ENCODE measurements at regions not wholly inside any gene's neighbourhood (a gene's known extent, or its start where the extent isn't known, plus 50 kb on each side); places are given as distances from the start of the nearest gene placed in this dataset.

DNA sequence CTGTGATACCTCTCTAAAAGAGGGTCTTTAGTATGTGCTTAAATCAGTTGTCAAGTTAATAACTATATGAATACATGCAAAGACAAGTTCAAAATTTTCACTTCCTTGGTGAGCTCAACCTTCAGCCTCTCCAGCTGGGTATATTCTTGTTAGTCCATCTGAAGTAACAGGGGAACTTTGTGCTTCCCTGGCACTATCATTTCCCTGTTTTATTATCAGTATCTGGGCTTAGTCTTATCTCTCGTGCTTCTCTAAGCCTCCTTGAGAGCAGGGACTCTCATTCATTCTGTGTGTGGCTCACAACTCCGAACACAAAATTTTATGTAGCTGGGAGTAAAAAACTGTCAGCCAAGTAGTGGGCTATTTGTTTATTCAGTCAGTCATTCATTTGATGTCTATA, 175.9 kb upstream of the MAP3K1 start:
- Histone ChIP-seq H3K9me3 (no peaks in the 10 kb centered on the region), H3K4me1 (peaks cover 0 to 4% (median 0%) of the 10 kb centered on the region in 4 donors), H3K27ac (replicated peaks in 1 of 4) (no peak overlapping the region), H3K27me3 (no peaks in the 10 kb centered on the region), H3K36me3 (no peaks in the 10 kb centered on the region), H3K4me3 (no peak overlapping the region)
- TF ChIP-seq POLR2AphosphoS5 (IDR thresholded peaks at IDR 0.05), result no peak
- no peak for TF ChIP-seq CTCF (IDR thresholded peaks at IDR 0.05)
- no peak for TF ChIP-seq EP300 (IDR thresholded peaks at IDR 0.05)
- no peak for TF ChIP-seq POLR2A (IDR thresholded peaks at IDR 0.05; ENCODE audit: low read depth)
- 91% methylated on average over 2 of the region's 2 CpGs for WGBS
- DNase-seq (ENCODE audit: extremely low spot score), result no peak
- intact Hi-C loops (cut with DNase I), result no loop called here

DNA sequence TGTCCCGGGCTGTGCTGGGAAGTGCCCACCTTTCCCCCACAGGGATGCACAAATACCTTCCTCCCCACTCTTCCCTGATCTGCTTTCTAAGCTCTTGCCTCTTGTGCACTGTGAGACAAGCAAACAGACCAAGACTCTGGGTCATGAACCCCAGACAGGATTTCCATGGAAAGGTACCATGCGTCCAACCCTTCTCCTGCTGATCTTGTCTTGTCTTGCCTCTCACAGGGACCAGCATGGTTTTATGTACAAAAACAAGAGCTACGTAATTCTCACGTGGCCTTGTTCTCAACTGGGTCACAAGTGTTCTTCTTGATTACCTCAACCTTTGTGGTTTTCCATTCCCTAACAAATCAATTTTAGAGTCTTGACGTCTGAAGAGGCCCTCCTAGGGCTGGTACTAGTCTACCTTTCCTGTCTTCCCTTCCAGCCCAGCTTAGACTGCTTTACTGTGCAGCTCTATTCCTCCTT, 176.5 kb upstream of the MAP3K1 start:
- intact Hi-C loops (cut with DNase I), result no loop called here
- 93% methylated on average over 5 of the region's 5 CpGs for WGBS
- no peak for DNase-seq (ENCODE audit: extremely low spot score)
- Histone ChIP-seq H3K9me3 (no peaks in the 10 kb centered on the region), H3K36me3 (no peaks in the 10 kb centered on the region), H3K27me3 (no peaks in the 10 kb centered on the region), H3K27ac (replicated peaks in 1 of 4) (no peak overlapping the region), H3K4me3 (no peak overlapping the region), H3K4me1 (peaks cover 0 to 4% (median 0%) of the 10 kb centered on the region in 4 donors)
- TF ChIP-seq CTCF (IDR thresholded peaks at IDR 0.05) (no peak), POLR2AphosphoS5 (IDR thresholded peaks at IDR 0.05) (no peak)

GRCh38 chr5:56638061-56638621, 177.2 kb upstream of the MAP3K1 start:
- TF ChIP-seq POLR2AphosphoS5 (IDR thresholded peaks at IDR 0.05), result no peak
- TF ChIP-seq CTCF (IDR thresholded peaks at IDR 0.05), result no peak
- no peak for TF ChIP-seq EP300 (IDR thresholded peaks at IDR 0.05)
- no peak for TF ChIP-seq POLR2A (IDR thresholded peaks at IDR 0.05; ENCODE audit: low read depth)
- H3K4me1 ChIP-seq, result peaks cover 0 to 4% (median 0%) of the 10 kb centered on the region in 4 donors

DNA sequence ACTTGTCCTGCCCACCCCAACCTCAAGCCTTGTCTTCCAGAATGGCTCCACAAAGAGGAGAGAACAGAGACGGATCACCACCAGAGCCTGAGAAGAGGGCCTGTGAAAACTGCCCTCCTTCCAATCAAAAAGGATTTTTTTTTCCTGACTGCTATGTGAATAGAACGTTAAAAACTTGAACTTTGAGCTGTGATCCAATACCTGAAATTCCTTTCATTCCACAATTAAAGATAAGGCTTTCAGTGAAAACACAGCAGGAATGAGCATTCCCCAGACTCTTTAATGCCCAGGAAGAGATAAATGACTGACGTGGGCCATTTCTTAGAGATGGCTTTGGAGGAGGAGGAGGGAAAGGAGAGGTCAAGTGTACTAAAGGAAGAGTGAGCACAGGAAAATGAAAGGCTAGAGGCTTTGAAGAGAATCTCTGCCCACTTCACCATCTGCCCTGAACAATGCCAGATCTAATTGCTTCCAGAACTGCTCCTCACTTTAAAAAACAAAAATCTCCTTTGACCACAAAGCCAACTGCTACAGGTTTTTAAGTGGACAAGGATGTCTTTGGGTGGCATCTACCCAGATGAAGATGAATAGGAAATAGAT, 177.9 kb upstream of the MAP3K1 start:
- DNase-seq (ENCODE audit: extremely low spot score), result no peak
- no peak overlapping the region for H3K4me3 ChIP-seq
- no peaks in the 10 kb centered on the region for H3K27me3 ChIP-seq
- 70% methylated on average over 3 of the region's 3 CpGs for WGBS
- H3K36me3 ChIP-seq, result no peaks in the 10 kb centered on the region
- no peaks in the 10 kb centered on the region for H3K9me3 ChIP-seq
- intact Hi-C loops (cut with DNase I), result no loop called here
- H3K4me1 ChIP-seq, result peaks cover 0 to 4% (median 0%) of the 10 kb centered on the region in 4 donors
- H3K27ac ChIP-seq (replicated peaks in 1 of 4), result no peak overlapping the region
- no peak for TF ChIP-seq EP300 (IDR thresholded peaks at IDR 0.05)
- no peak for TF ChIP-seq POLR2A (IDR thresholded peaks at IDR 0.05; ENCODE audit: low read depth)
- TF ChIP-seq POLR2AphosphoS5 (IDR thresholded peaks at IDR 0.05), result no peak

More at GRCh38 chr5:56638061-56638621, 177.2 kb upstream of the MAP3K1 start:
- Histone ChIP-seq H3K27ac (replicated peaks in 1 of 4) (no peak overlapping the region), H3K36me3 (no peaks in the 10 kb centered on the region), H3K4me3 (no peak overlapping the region), H3K27me3 (no peaks in the 10 kb centered on the region), H3K9me3 (no peaks in the 10 kb centered on the region)
- DNase-seq (ENCODE audit: extremely low spot score), result no peak
- intact Hi-C loops (cut with DNase I), result no loop called here
- 91% methylated on average over 2 of the region's 2 CpGs for WGBS

DNA sequence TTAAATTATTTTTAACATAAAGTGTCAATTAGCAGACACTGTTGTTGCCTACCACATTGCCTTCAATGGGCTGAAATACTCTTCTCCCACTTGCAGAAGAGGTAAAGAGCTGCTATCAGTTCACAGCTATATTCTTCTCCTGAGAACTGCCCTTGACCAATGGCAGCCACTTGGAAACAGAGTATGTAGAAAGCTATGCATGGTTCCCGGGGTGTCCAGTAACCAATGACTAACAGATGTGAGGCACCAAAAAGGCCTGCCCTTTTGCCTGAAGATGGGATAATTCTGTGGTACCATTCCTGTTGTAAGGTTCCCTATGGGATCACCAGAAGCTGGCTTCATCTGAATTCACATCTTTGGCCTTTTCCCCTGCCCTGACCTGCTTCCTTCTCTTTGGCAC, 181.4 kb upstream of the MAP3K1 start:
- no peak for DNase-seq (ENCODE audit: extremely low spot score)
- WGBS, result 100% methylated on average over 1 of the region's 1 CpG
- Histone ChIP-seq H3K9me3 (no peaks in the 10 kb centered on the region), H3K36me3 (no peaks in the 10 kb centered on the region), H3K4me3 (no peak overlapping the region), H3K27ac (replicated peaks in 1 of 4) (no peak overlapping the region), H3K27me3 (no peaks in the 10 kb centered on the region), H3K4me1 (no peaks in the 10 kb centered on the region)
- TF ChIP-seq CTCF (IDR thresholded peaks at IDR 0.05) (no peak), EP300 (IDR thresholded peaks at IDR 0.05) (no peak), POLR2A (IDR thresholded peaks at IDR 0.05; ENCODE audit: low read depth) (no peak), POLR2AphosphoS5 (IDR thresholded peaks at IDR 0.05) (no peak)
- intact Hi-C loops (cut with DNase I), result no loop called here
